ENCODE measurements at regions not wholly inside any gene's neighbourhood (a gene's known extent, or its start where the extent isn't known, plus 50 kb on each side); places are given as distances from the start of the nearest gene placed in this dataset.

GRCh38 chr3:81853431-81853830 lies 92.0 kb upstream of the GBE1 start:
- Histone ChIP-seq H3K4me2 (ENCODE audit: insufficient read depth, low read length) (no peak overlapping the region), H3K4me1 (replicated peaks in 1 of 2; ENCODE audit: control insufficient read depth in 2 of 2, insufficient read depth in 2 of 2, low read length in 2 of 2) (no peaks in the 10 kb centered on the region), H4K20me1 (replicated peaks; ENCODE audit: control insufficient read depth, insufficient read depth, low read length) (no peaks in the 10 kb centered on the region), H3K9me1 (ENCODE audit: control insufficient read depth, insufficient read depth, low read length) (no peaks in the 10 kb centered on the region), H3K27ac (ENCODE audit: extremely low read depth, low read depth, low read length) (no peak overlapping the region), H3K27me3 (ENCODE audit: control insufficient read depth in 2 of 2, insufficient read depth in 2 of 2, low read length in 2 of 2) (no peaks in the 10 kb centered on the region), H3K9me3 (replicated peaks; ENCODE audit: control insufficient read depth, insufficient read depth, low read depth, low read length) (no peaks in the 10 kb centered on the region), H3K36me3 (ENCODE audit: control insufficient read depth, insufficient read depth, low read length) (no peaks in the 10 kb centered on the region), H3K9ac (ENCODE audit: insufficient read depth in 1 of 2, low read depth in 2 of 2, low read length in 2 of 2) (no peak overlapping the region), H2AFZ (ENCODE audit: low read depth, low read length) (no peak overlapping the region), H3K4me3 (no peak overlapping the region), H3K79me2 (ENCODE audit: control insufficient read depth, insufficient read depth, low read length) (no peaks in the 10 kb centered on the region)
- in situ Hi-C loops (cut with MboI): no loop called here
- 2% methylated on average over 3 of the region's 3 CpGs for WGBS (ENCODE audit: insufficient coverage, low coverage, missing lambda C conversion rate)
- ATAC-seq (no peak), DNase-seq (ENCODE audit: extremely low read depth in 1 of 4, low spot score in 3 of 4) (no peak), FAIRE-seq (no peak)
- BruUV-seq (replicated peaks): no TSS peak
- TF ChIP-seq RBFOX2 (IDR thresholded peaks at IDR 0.05; ENCODE audit: low read depth, low read length) (no peak), RB1 (IDR thresholded peaks at IDR 0.05; ENCODE audit: low read depth) (no peak), NCOA2 (IDR thresholded peaks at IDR 0.05; ENCODE audit: partially characterized antibody in 2 of 2) (no peak), ZKSCAN8 (CRISPR knock-in tag; IDR thresholded peaks at IDR 0.05) (no peak), POLR2AphosphoS5 (IDR thresholded peaks at IDR 0.05; ENCODE audit: control insufficient read depth, insufficient read depth, low read depth, low read length) (no peak), CBX2 (IDR thresholded peaks at IDR 0.05; ENCODE audit: insufficient read depth, low read length, poor library complexity, severe bottlenecking) (no peak), MED1 (CRISPR knock-in tag; IDR thresholded peaks at IDR 0.05; ENCODE audit: borderline replicate concordance) (no peak)
- intact Hi-C loops (cut with micrococcal nuclease): no loop called here
- ChIA-PET POLR2A (no interaction called here), CTCF (ENCODE audit: low intra/inter-chr PET ratio) (no interaction called here)

GRCh38 chr3:81851176-81851575 lies 89.7 kb upstream of the GBE1 start:
- Histone ChIP-seq H3K79me2 (ENCODE audit: control insufficient read depth, insufficient read depth, low read length) (no peaks in the 10 kb centered on the region), H3K36me3 (ENCODE audit: control insufficient read depth, insufficient read depth, low read length) (no peaks in the 10 kb centered on the region), H3K4me2 (ENCODE audit: insufficient read depth, low read length) (no peak overlapping the region), H3K27me3 (ENCODE audit: control insufficient read depth in 2 of 2, insufficient read depth in 2 of 2, low read length in 2 of 2) (no peaks in the 10 kb centered on the region), H4K20me1 (replicated peaks; ENCODE audit: control insufficient read depth, insufficient read depth, low read length) (no peaks in the 10 kb centered on the region), H3K27ac (ENCODE audit: extremely low read depth, low read depth, low read length) (no peak overlapping the region), H3K9me1 (ENCODE audit: control insufficient read depth, insufficient read depth, low read length) (no peaks in the 10 kb centered on the region), H2AFZ (ENCODE audit: low read depth, low read length) (no peak overlapping the region), H3K4me1 (replicated peaks in 1 of 2; ENCODE audit: control insufficient read depth in 2 of 2, insufficient read depth in 2 of 2, low read length in 2 of 2) (no peaks in the 10 kb centered on the region), H3K9me3 (replicated peaks; ENCODE audit: control insufficient read depth, insufficient read depth, low read depth, low read length) (no peaks in the 10 kb centered on the region), H3K4me3 (no peak overlapping the region), H3K9ac (ENCODE audit: insufficient read depth in 1 of 2, low read depth in 2 of 2, low read length in 2 of 2) (no peak overlapping the region)
- no peak for ATAC-seq
- BruUV-seq (replicated peaks): no TSS peak
- TF ChIP-seq SLC30A9 (CRISPR knock-in tag; IDR thresholded peaks at IDR 0.05): no peak
- ChIA-PET CTCF (ENCODE audit: low intra/inter-chr PET ratio) (no interaction called here), POLR2A (no interaction called here)
- in situ Hi-C loops (cut with MboI): no loop called here
- intact Hi-C loops (cut with micrococcal nuclease): no loop called here
- DNase-seq (ENCODE audit: extremely low read depth in 1 of 4, low spot score in 3 of 4): no peak
- no peak for FAIRE-seq
